H1 (cell line): ENCODE measurements at regions not wholly inside any gene's neighbourhood (a gene's known extent, or its start where the extent isn't known, plus 50 kb on each side); places are given as distances from the start of the nearest gene placed in this dataset.

Experiments
- CTCF ChIA-PET: fragments of 300-600 bp; sonication (Branson Sonifier 250); formaldehyde crosslinking; loops from one replicate; lab custom pipeline; 2021; ENCODE audit not compliant: partially characterized antibody; lab: Charles Lee
- POLR2A ChIA-PET: fragments of 300-600 bp; sonication (Branson Sonifier 250); formaldehyde crosslinking; loops from one replicate; lab custom pipeline; 2021; ENCODE audit warnings: inconsistent platforms; ENCODE audit not compliant: partially characterized antibody; lab: Charles Lee
- DNase-seq, 2 experiments: peaks; one replicate each; pipeline versions ENCODE4 v3.0.0 to v3.0.0-alpha.2; 2010 to 2022; ENCODE audit warnings: low spot score in 2 of 2, low read depth in 1 of 2, mixed read lengths in 1 of 2
- FAIRE-seq: peaks from 2 replicates; lab custom pipeline; 2011; peaks lifted over from hg19 to GRCh38; lab: Jason Lieb, UNC
- H2AFZ ChIP-seq: 2 replicates; pipeline ENCODE4 v1.8.1; 2012; ENCODE audit warnings: low read length, inconsistent platforms
- H2AK5ac ChIP-seq: 2 replicates; pipeline ENCODE4 v1.6.1; 2013; ENCODE audit warnings: low read depth, low read length
- H2BK120ac ChIP-seq: replicated peaks from 2 replicates; pipeline ENCODE3; 2013; ENCODE audit warnings: low read depth, low read length, inconsistent platforms
- H2BK12ac ChIP-seq: 2 replicates; pipeline ENCODE4 v1.6.1; 2013; ENCODE audit warnings: low read depth, low read length
- H2BK15ac ChIP-seq: 2 replicates; pipeline ENCODE4 v1.6.1; 2013; ENCODE audit warnings: low read length
- H2BK20ac ChIP-seq: 2 replicates; pipeline ENCODE4 v1.6.1; 2013; ENCODE audit warnings: low read length
- H2BK5ac ChIP-seq: 2 replicates; pipeline ENCODE4 v1.6.1; 2013; ENCODE audit warnings: low read depth, low read length
- H3K14ac ChIP-seq: 2 replicates; pipeline ENCODE4 v1.6.1; 2013; ENCODE audit warnings: inconsistent platforms; ENCODE audit not compliant: insufficient read length
- H3K18ac ChIP-seq: 2 replicates; pipeline ENCODE4 v1.6.1; 2013; ENCODE audit warnings: low read length; ENCODE audit errors: extremely low read depth
- H3K23ac ChIP-seq: 2 replicates; pipeline ENCODE4 v1.6.1; 2013; ENCODE audit warnings: inconsistent platforms; ENCODE audit not compliant: insufficient read length
- H3K23me2 ChIP-seq: 2 replicates; pipeline ENCODE4 v1.6.1; 2013; ENCODE audit warnings: low read depth, low read length
- H3K27ac ChIP-seq: 2 replicates; pipeline ENCODE4 v1.6.1; 2011; ENCODE audit warnings: low read depth, low read length, inconsistent platforms
- H3K27me3 ChIP-seq, 4 experiments: replicated peaks in 1 of 4; 1 replicate in 1 of 4; 2 replicates in 3 of 4; pipeline versions ENCODE4 v1.6.1 to v1.8.1; 2011 to 2013; ENCODE audit warnings: low read length in 3 of 4, mild to moderate bottlenecking in 3 of 4, inconsistent platforms in 2 of 4, mixed read lengths in 2 of 4, moderate library complexity in 1 of 4; ENCODE audit not compliant: control insufficient read depth in 3 of 4, insufficient read depth in 3 of 4; ENCODE audit errors: extremely low read depth in 1 of 4
- H3K36me3 ChIP-seq, 4 experiments: 2 replicates each; pipeline versions ENCODE4 v1.6.1 to v1.8.1; 2011 to 2013; ENCODE audit warnings: mild to moderate bottlenecking in 4 of 4, low read length in 3 of 4, moderate library complexity in 2 of 4, control low read depth in 1 of 4, inconsistent platforms in 1 of 4; ENCODE audit not compliant: insufficient read depth in 4 of 4, control insufficient read depth in 2 of 4
- H3K4ac ChIP-seq: replicated peaks from 2 replicates; pipeline ENCODE3; 2013; ENCODE audit warnings: low read length, low read depth, mixed read lengths, inconsistent platforms; ENCODE audit not compliant: insufficient read length
- H3K4me1 ChIP-seq, 4 experiments: replicated peaks in 1 of 4; 1 replicate in 1 of 4; 2 replicates in 3 of 4; pipeline versions ENCODE4 v1.6.1 to v1.8.1; 2011 to 2013; ENCODE audit warnings: low read length in 3 of 4, inconsistent platforms in 2 of 4, mixed read lengths in 1 of 4; ENCODE audit not compliant: insufficient read depth in 4 of 4, control insufficient read depth in 3 of 4
- H3K4me2 ChIP-seq, 2 experiments: 2 replicates each; pipeline versions ENCODE4 v1.6.1 to v1.8.1; 2011 to 2013; ENCODE audit warnings: low read depth in 2 of 2, low read length in 2 of 2, control low read depth in 1 of 2, inconsistent platforms in 1 of 2, mild to moderate bottlenecking in 1 of 2; ENCODE audit not compliant: insufficient read depth in 1 of 2
- H3K4me3 ChIP-seq, 4 experiments: fragments of 200-600, 300-600 bp in 1 of 4; sonication (generic), shearing (Covaris generic), sonication (Bioruptor Twin) in 1 of 4; 2 replicates each; pipeline versions ENCODE4 v1.5.1 to v1.8.1; 2011 to 2016; ENCODE audit warnings: low read length in 4 of 4, low read depth in 3 of 4, control low read depth in 2 of 4, inconsistent platforms in 2 of 4, mild to moderate bottlenecking in 2 of 4, mixed read lengths in 1 of 4, moderate library complexity in 1 of 4; ENCODE audit not compliant: insufficient read depth in 2 of 4; ENCODE audit errors: extremely low read depth in 1 of 4
- H3K56ac ChIP-seq: replicated peaks from 2 replicates; pipeline ENCODE3; 2013; ENCODE audit warnings: low read depth, mild to moderate bottlenecking, mixed read lengths, low read length, inconsistent platforms; ENCODE audit not compliant: insufficient read length
- H3K79me1 ChIP-seq: 2 replicates; pipeline ENCODE4 v1.6.1; 2013; ENCODE audit warnings: low read depth, low read length, control low read depth
- H3K79me2 ChIP-seq, 2 experiments: 2 replicates each; pipeline versions ENCODE4 v1.6.1 to v1.8.1; 2012 to 2013; ENCODE audit warnings: low read length in 2 of 2, mild to moderate bottlenecking in 2 of 2, inconsistent platforms in 1 of 2; ENCODE audit not compliant: insufficient read depth in 2 of 2, control insufficient read depth in 1 of 2
- H3K9ac ChIP-seq, 4 experiments: replicated peaks in 1 of 4; 1 replicate in 1 of 4; 2 replicates in 3 of 4; pipeline versions ENCODE4 v1.6.1 to v1.8.1; 2011 to 2013; ENCODE audit warnings: low read depth in 3 of 4, low read length in 3 of 4, control low read depth in 2 of 4, mild to moderate bottlenecking in 2 of 4, moderate library complexity in 2 of 4, inconsistent platforms in 1 of 4; ENCODE audit errors: extremely low read depth in 1 of 4
- H3K9me3 ChIP-seq, 2 experiments: 2 replicates each; pipeline versions ENCODE4 v1.6.1 to v1.8.1; 2012 to 2013; ENCODE audit warnings: mild to moderate bottlenecking in 2 of 2, moderate library complexity in 2 of 2, control low read depth in 1 of 2, inconsistent platforms in 1 of 2, low read depth in 1 of 2, low read length in 1 of 2, mixed read lengths in 1 of 2; ENCODE audit not compliant: insufficient read depth in 2 of 2
- H4K20me1 ChIP-seq, 2 experiments: replicated peaks in 1 of 2; 2 replicates each; pipeline versions ENCODE3 to v1.8.1; 2011 to 2013; ENCODE audit warnings: inconsistent platforms in 2 of 2, low read length in 2 of 2, mild to moderate bottlenecking in 1 of 2; ENCODE audit not compliant: insufficient read depth in 2 of 2, control insufficient read depth in 1 of 2
- H4K5ac ChIP-seq: 2 replicates; pipeline ENCODE4 v1.6.1; 2013; ENCODE audit warnings: low read length, low read depth, mixed read lengths, inconsistent platforms; ENCODE audit not compliant: insufficient read length
- H4K8ac ChIP-seq: 2 replicates; pipeline ENCODE4 v1.8.0; 2013; ENCODE audit warnings: mild to moderate bottlenecking, moderate library complexity, low read length, inconsistent platforms; ENCODE audit not compliant: insufficient read depth; ENCODE audit errors: extremely low read depth
- H4K91ac ChIP-seq: replicated peaks from 2 replicates; pipeline ENCODE3; 2013; ENCODE audit warnings: low read length, mixed read lengths, inconsistent platforms; ENCODE audit not compliant: insufficient read length
- HDAC2 ChIP-seq, 2 experiments: fragments of 300-600 bp in 1 of 2; sonication (generic) in 1 of 2; IDR thresholded peaks; 2 replicates each; pipeline ENCODE4 v1.6.1; 2011 to 2012; ENCODE audit warnings: low read depth in 2 of 2, low read length in 2 of 2, mild to moderate bottlenecking in 2 of 2, moderate library complexity in 2 of 2, borderline replicate concordance in 1 of 2, inconsistent platforms in 1 of 2
- TAF1 ChIP-seq: IDR thresholded peaks from 2 replicates; pipeline ENCODE4 v1.6.1; 2011; ENCODE audit warnings: mild to moderate bottlenecking, low read depth, low read length

GRCh38 chr6:906920-907319 lies 214.0 kb upstream of the EXOC2 start (continued):
- no peak for TF ChIP-seq HDAC2 (IDR thresholded peaks at IDR 0.05; ENCODE audit: borderline replicate concordance in 1 of 2, low read depth in 2 of 2, low read length in 2 of 2)

GRCh38 chr6:905556-905955 lies 212.6 kb upstream of the EXOC2 start:
- H2AK5ac ChIP-seq: no peak overlapping the region
- H3K4me1 ChIP-seq: no peaks in the 10 kb centered on the region
- H3K14ac ChIP-seq: no peak overlapping the region
- no peak overlapping the region for H3K56ac ChIP-seq
- no peaks in the 10 kb centered on the region for H3K79me2 ChIP-seq
- H4K5ac ChIP-seq: no peak overlapping the region
- H4K20me1 ChIP-seq: no peaks in the 10 kb centered on the region
- H3K9ac ChIP-seq: no peak overlapping the region
- H3K36me3 ChIP-seq: no peaks in the 10 kb centered on the region
- no peaks in the 10 kb centered on the region for H3K23me2 ChIP-seq
- H3K27me3 ChIP-seq: no peaks in the 10 kb centered on the region
- POLR2A ChIA-PET: no interaction called here
- H3K27ac ChIP-seq: no peak overlapping the region
- no peak overlapping the region for H3K4me2 ChIP-seq
- no peak overlapping the region for H2BK5ac ChIP-seq
- CTCF ChIA-PET: no interaction called here
- no peak overlapping the region for H3K4ac ChIP-seq
- H3K4me3 ChIP-seq: no peak overlapping the region
- H2BK15ac ChIP-seq: no peak overlapping the region
- no peak for DNase-seq
- no peak overlapping the region for H2BK20ac ChIP-seq
- no peak overlapping the region for H4K91ac ChIP-seq
- H3K79me1 ChIP-seq: no peaks in the 10 kb centered on the region
- no peak overlapping the region for H2BK12ac ChIP-seq
- H4K8ac ChIP-seq: no peak overlapping the region
- FAIRE-seq: no peak
- no peak overlapping the region for H3K23ac ChIP-seq
- no peaks in the 10 kb centered on the region for H3K9me3 ChIP-seq
- H2BK120ac ChIP-seq: no peak overlapping the region
- no peak overlapping the region for H3K18ac ChIP-seq
- H2AFZ ChIP-seq: no peak overlapping the region
- no peak for TF ChIP-seq TAF1
